ENCODE measurements at regions not wholly inside any gene's neighbourhood (a gene's known extent, or its start where the extent isn't known, plus 50 kb on each side); places are given as distances from the start of the nearest gene placed in this dataset.

DNA sequence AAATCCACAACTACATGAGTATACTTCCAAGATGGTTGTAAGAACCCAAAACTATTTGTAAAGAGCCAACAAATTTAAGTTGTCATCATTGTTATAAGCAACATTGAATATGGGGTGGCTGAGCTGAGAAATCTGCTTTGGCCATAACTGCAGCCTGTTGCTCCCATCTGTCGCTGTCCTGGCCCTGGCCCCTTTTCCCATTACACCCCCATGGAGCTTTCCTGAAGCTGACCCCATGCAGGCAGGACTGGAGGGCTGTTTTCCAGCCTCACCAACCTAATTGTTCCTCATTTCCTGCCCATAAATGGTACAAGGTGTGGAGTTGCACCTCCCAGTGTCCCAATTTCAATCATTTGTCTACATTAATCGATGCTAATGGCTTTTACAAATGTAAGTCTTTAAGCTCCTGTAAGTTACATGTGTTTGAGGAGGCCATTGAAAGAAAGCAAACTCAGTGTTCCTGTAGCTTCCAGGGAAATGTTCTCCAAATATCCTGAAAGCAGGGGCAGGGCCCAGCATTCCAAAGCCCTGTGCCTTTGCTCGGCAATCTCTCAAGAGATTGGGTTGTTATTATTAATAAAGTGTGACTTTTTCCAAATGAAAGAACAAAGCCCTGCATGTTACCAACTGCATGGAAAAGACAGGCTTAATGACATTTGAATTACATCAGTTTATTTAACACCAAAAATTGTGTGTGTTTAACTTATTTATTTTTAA lies 545.9 kb downstream of the PLPP3 start:
- no peak for DNase-seq (ENCODE audit: low spot score)

GRCh38 chr1:56032096-56032676 lies 547.2 kb downstream of the PLPP3 start:
- no peak for DNase-seq (ENCODE audit: low spot score)

DNA sequence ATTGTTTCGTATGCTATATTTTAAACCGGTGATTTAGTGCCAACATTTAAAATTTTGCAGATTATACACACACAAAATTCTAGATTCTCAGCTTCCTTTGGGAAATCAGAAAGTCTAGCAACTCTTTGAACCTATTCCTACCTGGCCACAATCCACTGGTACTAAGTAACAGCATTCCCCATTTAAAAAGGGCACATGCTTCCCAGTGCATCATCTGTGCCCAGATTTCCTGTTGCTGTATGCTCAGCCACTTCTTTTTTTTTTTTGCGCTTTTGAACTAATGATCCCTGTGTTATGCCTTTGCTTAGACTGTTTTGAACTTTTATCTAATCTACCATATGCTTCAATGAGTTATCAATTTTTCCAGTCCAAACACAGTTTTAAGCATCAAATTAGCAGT lies 548.4 kb downstream of the PLPP3 start:
- DNase-seq (ENCODE audit: low spot score), result no peak

DNA sequence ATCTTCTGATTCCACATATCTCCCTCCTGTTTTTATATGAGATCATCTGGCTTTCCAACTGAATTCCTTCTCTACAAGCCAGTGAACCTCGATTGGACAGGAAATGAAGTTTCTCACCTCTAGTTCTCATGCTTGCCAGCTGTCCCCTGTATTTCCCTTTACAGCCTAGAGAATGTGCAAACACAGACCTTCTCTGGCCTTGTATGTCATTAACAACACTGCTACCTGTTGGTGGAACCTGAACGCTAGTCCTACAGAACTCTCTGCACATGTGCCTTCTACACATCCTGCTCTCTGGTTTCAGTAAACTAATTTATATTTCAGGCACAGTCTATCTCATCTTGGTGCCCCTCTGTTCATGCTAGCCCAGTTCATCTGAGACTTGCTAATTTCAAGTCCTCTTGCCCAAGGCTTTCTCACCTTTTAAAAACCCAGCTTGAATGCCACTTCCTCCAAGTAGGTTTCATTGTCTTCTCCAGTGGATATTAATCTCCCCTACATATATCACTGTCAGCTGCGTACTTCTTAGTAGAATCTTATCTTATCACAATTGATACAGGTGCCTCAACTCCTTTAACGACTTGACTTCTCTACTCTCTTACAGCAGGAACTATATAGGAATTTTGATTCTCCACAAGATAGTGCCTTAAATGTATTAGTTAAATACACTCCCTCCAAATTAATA lies 549.9 kb downstream of the PLPP3 start:
- DNase-seq (ENCODE audit: low spot score), result no peak

DNA sequence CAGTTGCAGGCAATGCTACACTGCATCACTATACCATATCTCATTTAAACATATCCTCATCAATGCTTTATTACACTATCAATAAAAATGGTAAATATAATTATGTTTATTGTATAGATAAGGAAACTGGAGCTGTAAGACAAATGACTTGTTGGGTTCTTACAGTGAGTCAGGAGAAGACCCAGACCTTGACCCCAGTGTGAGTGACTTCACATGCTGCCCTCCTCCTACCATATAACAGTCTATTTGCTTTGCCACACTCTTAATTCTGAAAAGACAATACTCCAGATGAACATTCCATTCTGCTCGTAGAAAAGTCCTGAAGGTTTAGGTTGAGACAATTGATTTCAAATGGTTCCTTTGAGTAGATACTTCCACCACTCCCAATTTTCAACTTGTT lies 550.5 kb downstream of the PLPP3 start:
- DNase-seq (ENCODE audit: low spot score), result no peak

GRCh38 chr1:56028244-56028643 lies 551.1 kb downstream of the PLPP3 start:
- DNase-seq (ENCODE audit: low spot score), result no peak

- no peak for DNase-seq (ENCODE audit: low spot score)
Observed at GRCh38 chr1:56025942-56026341, 553.4 kb downstream of the PLPP3 start.

DNA sequence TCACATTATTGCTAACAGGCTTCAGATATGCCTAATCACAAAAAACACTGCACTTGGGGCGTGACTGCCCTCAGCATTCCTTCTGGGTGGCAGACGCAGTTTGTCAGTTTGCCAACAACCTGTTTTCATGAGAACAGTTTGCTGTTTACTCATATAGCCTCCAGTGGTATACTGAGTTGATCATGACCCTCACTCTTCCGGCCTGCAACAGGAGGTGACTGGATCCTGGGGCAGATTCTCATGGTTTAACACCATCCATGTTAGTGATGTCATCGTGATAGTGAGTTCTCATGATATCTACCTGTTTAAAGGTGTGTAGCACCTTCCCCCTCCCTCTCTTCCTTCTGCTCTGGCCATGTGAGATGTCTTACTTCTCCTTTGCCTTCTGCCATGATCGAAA lies 555.2 kb downstream of the PLPP3 start:
- DNase-seq (ENCODE audit: low spot score), result no peak

DNA sequence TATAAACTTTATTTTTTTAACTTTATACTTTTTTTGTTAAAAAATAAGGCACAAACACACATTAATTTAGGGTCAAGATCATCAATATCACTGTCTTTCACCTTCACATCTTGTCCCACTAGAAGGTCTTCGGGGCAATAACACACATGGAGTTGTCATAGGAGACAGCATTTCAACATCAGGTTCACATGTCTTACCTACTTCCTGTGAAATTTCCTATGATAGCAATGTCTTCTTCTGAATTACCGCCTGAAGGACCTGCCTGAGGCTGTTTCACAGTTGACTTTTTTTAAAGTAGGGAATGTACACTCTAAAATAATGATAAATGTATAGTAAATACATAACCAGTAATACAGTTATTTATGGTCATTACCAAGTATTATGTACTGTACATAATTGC lies 559.4 kb downstream of the PLPP3 start:
- no peak for DNase-seq (ENCODE audit: low spot score)

DNA sequence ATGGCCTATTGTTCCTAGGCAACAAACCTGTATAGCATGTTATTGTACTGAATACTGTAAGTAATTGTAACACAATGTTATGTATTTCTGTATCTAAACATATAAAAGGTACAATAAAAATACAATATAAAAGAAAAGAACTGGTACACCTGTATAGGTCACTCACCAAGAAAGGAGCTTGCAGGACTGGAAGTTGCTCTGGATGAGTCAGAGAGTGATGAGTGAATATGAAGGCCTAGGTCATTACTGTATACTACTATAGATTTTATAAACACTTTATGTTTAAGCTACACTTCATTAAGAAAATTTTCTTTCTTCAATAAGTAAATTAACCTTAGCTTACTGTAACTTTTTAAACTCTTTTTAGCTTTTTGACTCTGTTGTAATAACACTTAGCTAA lies 559.9 kb downstream of the PLPP3 start:
- DNase-seq (ENCODE audit: low spot score), result no peak

GRCh38 chr1:56017336-56017735 lies 562.0 kb downstream of the PLPP3 start:
- DNase-seq (ENCODE audit: low spot score), result no peak

GRCh38 chr1:56003846-56004245 lies 575.5 kb downstream of the PLPP3 start:
- DNase-seq (ENCODE audit: low spot score), result no peak

DNA sequence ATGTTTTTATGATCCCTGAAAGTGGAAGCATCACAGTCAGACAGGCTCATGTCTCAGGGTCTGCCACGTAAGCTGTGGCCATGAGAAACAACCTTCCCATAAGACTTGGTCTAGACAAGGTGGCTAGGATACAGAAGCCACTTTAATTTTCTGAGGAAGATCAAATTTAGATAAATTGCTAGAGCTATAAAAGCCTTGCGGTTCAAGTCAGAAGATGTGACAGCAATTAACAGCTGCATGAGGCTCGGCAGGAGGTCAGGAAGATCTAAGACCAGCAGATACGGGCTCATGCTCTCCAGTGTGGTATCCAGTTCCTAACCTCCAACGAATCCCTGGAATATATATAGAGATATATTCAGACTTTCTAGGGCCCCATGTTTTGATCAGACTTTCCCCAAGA lies 577.1 kb downstream of the PLPP3 start:
- no peak for DNase-seq (ENCODE audit: low spot score)

DNA sequence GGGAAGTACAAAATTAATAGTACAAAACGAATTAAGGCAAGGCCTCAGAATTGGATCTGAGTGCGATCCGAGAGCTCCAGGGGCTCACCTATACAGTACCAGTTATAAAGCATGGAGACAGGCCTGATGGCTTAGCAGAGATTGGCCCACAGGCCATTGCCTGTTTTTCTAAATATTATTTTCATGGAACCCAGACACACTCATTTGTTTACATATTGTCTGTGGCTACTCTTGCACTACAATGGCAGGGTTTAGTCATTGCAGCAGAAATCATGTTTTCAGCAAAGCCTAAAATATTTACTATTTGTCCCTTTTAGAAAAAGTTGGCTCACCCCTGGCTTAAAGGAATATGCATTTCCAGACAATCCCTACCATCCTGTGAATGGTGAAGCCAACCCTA lies 578.9 kb downstream of the PLPP3 start:
- DNase-seq (ENCODE audit: low spot score), result no peak

DNA sequence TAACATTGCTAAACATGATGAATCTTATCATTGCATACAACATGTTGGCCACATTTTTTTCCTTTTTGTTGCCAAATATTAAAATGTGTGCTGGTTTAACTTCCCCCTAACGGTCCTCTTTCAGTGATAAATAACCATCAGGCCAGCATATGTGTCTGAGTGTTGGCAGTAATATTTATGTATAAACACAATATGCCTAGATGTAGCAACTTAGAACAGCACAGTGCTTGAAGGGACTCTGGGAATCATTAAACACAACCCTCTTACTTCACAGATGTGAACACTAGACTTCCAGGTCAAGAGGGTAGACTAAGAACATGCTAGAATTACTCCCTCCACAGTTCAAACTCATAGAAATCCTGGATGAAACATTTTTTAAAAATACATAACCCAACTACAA lies 581.8 kb downstream of the PLPP3 start:
- DNase-seq (ENCODE audit: low spot score), result no peak

- no peak for DNase-seq (ENCODE audit: low spot score)
Observed at GRCh38 chr1:55993646-55994318, 585.6 kb downstream of the PLPP3 start.

- DNase-seq (ENCODE audit: low spot score), result no peak
Observed at GRCh38 chr1:55990007-55990406, 589.4 kb downstream of the PLPP3 start.

DNA sequence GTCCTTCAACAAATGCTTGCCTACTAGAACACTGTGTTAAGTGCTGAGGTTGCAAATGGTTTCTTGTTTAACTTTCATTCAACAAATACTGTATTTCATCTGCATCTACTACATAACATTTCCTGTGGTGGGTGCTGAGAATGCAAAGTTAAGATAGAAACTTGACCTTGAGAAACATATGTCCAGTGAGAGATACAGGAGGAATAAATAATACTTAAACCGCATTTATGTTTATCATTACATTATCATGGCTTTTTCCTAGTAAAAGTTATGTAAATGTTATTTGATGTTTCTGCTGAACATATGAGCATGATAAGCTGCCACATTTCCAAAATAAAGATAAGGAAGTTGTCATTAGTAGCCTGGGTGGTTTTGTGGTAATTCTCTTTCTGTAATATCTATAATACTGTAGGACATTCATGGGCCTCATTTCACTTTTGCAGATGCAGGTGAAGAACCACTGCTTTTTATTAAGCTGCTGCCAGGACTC lies 590.4 kb downstream of the PLPP3 start:
- no peak for DNase-seq (ENCODE audit: low spot score)

DNA sequence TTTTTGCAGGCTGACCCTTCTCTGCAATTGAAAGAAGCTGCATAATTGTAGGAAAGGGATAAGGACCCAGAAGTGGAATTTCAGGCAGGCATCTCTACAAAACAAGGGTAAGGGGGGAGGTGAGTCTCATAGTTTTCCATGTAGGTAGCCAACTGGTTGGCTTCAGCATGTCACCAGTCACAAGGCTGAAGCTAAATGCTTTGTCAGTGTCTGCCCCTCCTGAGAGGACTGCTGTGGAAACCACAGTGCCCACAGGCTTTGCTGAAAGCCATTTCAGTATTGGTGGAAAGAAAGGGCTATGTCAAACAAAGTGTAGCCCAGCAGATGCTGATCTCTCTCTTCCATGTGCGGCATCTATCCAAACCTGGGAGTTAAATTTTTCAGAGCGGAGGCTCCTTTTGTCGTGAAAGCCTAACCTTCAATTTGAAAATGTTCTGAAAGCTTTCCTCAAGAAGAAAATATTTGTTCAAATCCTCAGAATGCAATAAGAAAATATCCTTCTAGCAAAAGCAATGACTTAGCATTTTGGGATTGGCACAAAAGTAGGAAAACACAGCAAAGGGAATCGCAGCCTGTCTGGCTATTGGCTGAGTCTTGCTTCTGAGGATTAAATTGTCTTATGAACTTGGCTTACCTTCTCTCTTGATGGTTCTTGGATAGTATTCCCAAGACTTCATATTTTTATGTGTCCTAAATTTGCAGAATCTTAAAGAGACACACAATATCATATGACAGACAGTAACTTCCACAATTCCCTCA lies 591.7 kb downstream of the PLPP3 start:
- no peak for DNase-seq (ENCODE audit: low spot score)

GRCh38 chr1:55986003-55986402 lies 593.4 kb downstream of the PLPP3 start:
- DNase-seq (ENCODE audit: low spot score), result no peak

DNA sequence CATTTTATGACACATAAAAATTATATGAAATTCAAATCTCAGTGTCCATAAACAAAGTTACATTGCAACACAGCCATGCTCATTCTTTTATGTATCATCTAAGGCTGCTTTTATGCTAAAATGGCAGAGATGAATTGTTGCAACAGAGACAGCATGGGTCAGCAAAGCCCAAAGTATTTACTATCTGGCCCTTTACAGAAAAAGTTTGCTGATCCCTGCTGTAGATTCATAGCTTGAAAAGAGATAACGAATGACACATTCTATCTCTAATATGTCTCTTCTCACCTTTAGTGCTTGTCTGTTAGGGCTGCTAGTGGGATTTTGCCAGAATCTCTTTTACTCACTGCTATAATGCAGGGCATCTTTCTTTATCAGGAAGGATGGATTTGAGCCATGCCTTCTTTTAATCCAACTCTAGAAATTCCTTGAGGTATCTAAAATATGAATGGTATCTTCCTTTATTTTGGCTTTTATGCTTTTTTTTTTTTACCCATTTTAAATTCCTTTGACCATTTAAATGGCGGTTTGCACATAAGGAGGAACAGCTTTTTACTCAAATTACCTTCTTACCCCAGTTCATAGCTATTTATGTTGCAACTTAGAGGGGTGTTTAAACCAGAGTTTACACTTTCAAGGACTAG lies 598.2 kb downstream of the PLPP3 start:
- no peak for DNase-seq (ENCODE audit: low spot score)

DNA sequence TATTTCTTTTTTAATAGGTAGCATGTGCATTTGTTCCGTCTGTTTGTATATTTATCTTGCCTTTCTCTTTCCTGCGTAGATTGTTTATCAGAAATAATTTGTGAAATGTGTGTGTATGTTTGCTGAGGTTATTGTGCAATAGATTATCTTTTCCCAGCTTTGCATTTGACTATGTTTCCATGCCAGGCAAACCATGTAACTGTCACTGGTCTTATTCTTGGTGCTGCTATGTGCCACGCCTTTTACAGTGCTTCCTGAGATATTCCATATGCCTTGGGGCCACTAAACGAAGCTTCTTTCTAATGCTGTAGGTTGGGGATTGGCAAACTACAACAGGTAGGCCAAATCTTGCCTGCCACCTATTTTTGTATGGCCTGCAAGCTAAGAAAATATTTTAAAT lies 598.8 kb downstream of the PLPP3 start:
- DNase-seq (ENCODE audit: low spot score), result no peak

Data from LoVo (cell line).